GM23338 (cell line): ENCODE measurements at regions not wholly inside any gene's neighbourhood (a gene's known extent, or its start where the extent isn't known, plus 50 kb on each side); places are given as distances from the start of the nearest gene placed in this dataset.

Source experiments
- ATAC-seq: fragments of 200-7000 bp; cut with Tn5 transposase; 3 replicates; pipeline ENCODE4 v1.9.1; 2020
- DNase-seq: peaks from one replicate; pipeline ENCODE4 v3.0.0-alpha.2; 2015; ENCODE audit warnings: low spot score
- H2AFZ ChIP-seq: fragments of 200-600 bp; sonication (generic); 2 replicates; pipeline ENCODE4 v1.8.0; 2016; ENCODE audit warnings: antibody characterized with exemption, mild to moderate bottlenecking, moderate library complexity
- H3F3A ChIP-seq: fragments of 200-600 bp; sonication (generic); replicated peaks from 2 replicates; pipeline ENCODE4 v1.8.0; 2017; ENCODE audit warnings: antibody characterized with exemption, mixed run types, low read depth
- H3K27ac ChIP-seq: fragments of 200-600 bp; sonication (generic); 2 replicates; pipeline ENCODE4 v1.6.1; 2016; ENCODE audit warnings: low read depth
- H3K27me3 ChIP-seq: fragments of 200-600 bp; sonication (generic); 2 replicates; pipeline ENCODE4 v1.8.0; 2016; ENCODE audit warnings: mild to moderate bottlenecking, mixed run types, moderate library complexity; ENCODE audit not compliant: insufficient read depth
- H3K36me3 ChIP-seq: fragments of 200-600 bp; sonication (generic); 2 replicates; pipeline ENCODE4 v1.8.0; 2016; ENCODE audit warnings: mild to moderate bottlenecking; ENCODE audit not compliant: insufficient read depth
- H3K4me1 ChIP-seq: fragments of 200-600 bp; sonication (generic); 2 replicates; pipeline ENCODE4 v1.8.0; 2016; ENCODE audit warnings: mild to moderate bottlenecking, moderate library complexity; ENCODE audit not compliant: insufficient read depth
- H3K4me2 ChIP-seq: fragments of 200-600 bp; sonication (generic); 2 replicates; pipeline ENCODE4 v1.7.1; 2017; ENCODE audit warnings: mixed run types
- H3K4me3 ChIP-seq: fragments of 200-600 bp; sonication (generic); 2 replicates; pipeline ENCODE4 v1.6.1; 2016; ENCODE audit warnings: mixed run types
- H3K79me2 ChIP-seq: fragments of 200-600 bp; sonication (generic); replicated peaks from 2 replicates; pipeline ENCODE4 v1.8.0; 2017; ENCODE audit warnings: mild to moderate bottlenecking; ENCODE audit not compliant: insufficient read depth
- H3K9me2 ChIP-seq: fragments of 200-600 bp; sonication (generic); 2 replicates; pipeline ENCODE4 v1.8.0; 2017; ENCODE audit not compliant: insufficient read depth
- H4K20me1 ChIP-seq: fragments of 200-600 bp; sonication (generic); replicated peaks from 2 replicates; pipeline ENCODE4 v1.8.0; 2017; ENCODE audit warnings: mild to moderate bottlenecking; ENCODE audit not compliant: insufficient read depth
- H3K27ac Mint-ChIP-seq: 2 replicates; pipeline ENCODE4 v1.8.0; 2020; ENCODE audit warnings: inconsistent platforms, mild to moderate bottlenecking, moderate library complexity, mixed read lengths
- H3K27me3 Mint-ChIP-seq: 3 replicates; pipeline ENCODE4 v1.8.0; 2022; ENCODE audit warnings: low read depth, mild to moderate bottlenecking, moderate library complexity, mixed read lengths, inconsistent platforms; ENCODE audit not compliant: insufficient read depth, poor library complexity
- H3K36me3 Mint-ChIP-seq: 3 replicates; pipeline ENCODE4 v1.8.0; 2021; ENCODE audit warnings: low read depth, mild to moderate bottlenecking, inconsistent platforms, moderate library complexity, mixed read lengths
- H3K4me1 Mint-ChIP-seq: 3 replicates; pipeline ENCODE4 v1.8.0; 2020; ENCODE audit warnings: mild to moderate bottlenecking, inconsistent platforms, mixed read lengths
- H3K4me3 Mint-ChIP-seq: 3 replicates; pipeline ENCODE4 v1.8.0; 2021; ENCODE audit warnings: moderate library complexity, mild to moderate bottlenecking, inconsistent platforms, mixed read lengths
- H3K9me3 Mint-ChIP-seq: 3 replicates; pipeline ENCODE4 v1.8.0; 2020; ENCODE audit warnings: moderate library complexity, mild to moderate bottlenecking, inconsistent platforms, mixed read lengths
- CREB1 ChIP-seq: fragments of 250-450 bp; sonication (Bioruptor Pico); IDR thresholded peaks from 2 replicates; pipeline ENCODE4 v1.5.0; 2020; ENCODE audit warnings: low read depth, mild to moderate bottlenecking, moderate library complexity
- CTCF ChIP-seq, 2 experiments: fragments of 200-600 bp in 1 of 2; sonication (generic) in 1 of 2; conservative IDR thresholded peaks; 2 replicates each; pipeline versions ENCODE4 v1.5.1 to v1.6.1; 2016 to 2017; ENCODE audit warnings: antibody characterized with exemption in 2 of 2, low read depth in 2 of 2, mild to moderate bottlenecking in 2 of 2, moderate library complexity in 1 of 2
- ETS1 ChIP-seq: IDR thresholded peaks from 2 replicates; pipeline ENCODE4 v1.6.1; 2016; ENCODE audit warnings: antibody characterized with exemption
- EZH2 ChIP-seq: fragments of 200-600 bp; sonication (generic); IDR thresholded peaks from one replicate; pipeline ENCODE4 v1.8.0; 2017; ENCODE audit warnings: antibody characterized with exemption, mild to moderate bottlenecking, low read depth; ENCODE audit not compliant: unreplicated experiment
- EZH2phosphoT487 ChIP-seq: fragments of 200-600 bp; sonication (generic); IDR thresholded peaks from one replicate; pipeline ENCODE4 v1.8.1; 2018; ENCODE audit warnings: antibody characterized with exemption; ENCODE audit not compliant: unreplicated experiment
- JUNB ChIP-seq: IDR thresholded peaks from one replicate; pipeline ENCODE4 v1.6.1; 2016; ENCODE audit warnings: antibody characterized with exemption; ENCODE audit not compliant: unreplicated experiment
- NANOG ChIP-seq: IDR thresholded peaks from 2 replicates; pipeline ENCODE4 v1.6.1; 2016; ENCODE audit warnings: antibody characterized with exemption, borderline replicate concordance
- POLR2AphosphoS5 ChIP-seq: IDR thresholded peaks from 2 replicates; pipeline ENCODE4 v1.6.1; 2016; ENCODE audit warnings: antibody characterized with exemption, low read depth
- REST ChIP-seq: IDR thresholded peaks from one replicate; pipeline ENCODE4 v1.6.1; 2018; ENCODE audit warnings: antibody characterized with exemption; ENCODE audit not compliant: unreplicated experiment
- STAT1 ChIP-seq: IDR thresholded peaks from one replicate; pipeline ENCODE4 v1.6.1; 2016; ENCODE audit warnings: antibody characterized with exemption; ENCODE audit not compliant: unreplicated experiment
- ZNF331 ChIP-seq: fragments of 250-450 bp; sonication (Bioruptor Pico); IDR thresholded peaks from 2 replicates; pipeline ENCODE4 v1.5.0; 2020; ENCODE audit warnings: low read depth, mild to moderate bottlenecking, moderate library complexity

- no peak overlapping the region for H2AFZ ChIP-seq
- H3K4me3 ChIP-seq, result no peak overlapping the region
- Mint-ChIP-seq H3K9me3 (peaks cover 20% of the 10 kb centered on the region), H3K4me1 (no peaks in the 10 kb centered on the region; the same call in 2 of the 3 replicates), H3K27ac (no peak overlapping the region), H3K27me3 (peaks cover 4% of the 10 kb centered on the region), H3K36me3 (peaks cover 7% of the 10 kb centered on the region; the same call in 2 of the 3 replicates), H3K4me3 (no peak overlapping the region)
- no peak for TF ChIP-seq ETS1
- H3K27ac ChIP-seq, result no peak overlapping the region
- no peaks in the 10 kb centered on the region for H3K4me1 ChIP-seq
- H3K79me2 ChIP-seq, result no peaks in the 10 kb centered on the region
- ATAC-seq (no peak), DNase-seq (no peak)
- H4K20me1 ChIP-seq, result no peaks in the 10 kb centered on the region
- no peaks in the 10 kb centered on the region for H3F3A ChIP-seq
- peaks cover 4% of the 10 kb centered on the region; the same call in 1 of the 2 replicates for H3K36me3 ChIP-seq
- H3K27me3 ChIP-seq, result no peaks in the 10 kb centered on the region
- H3K9me2 ChIP-seq, result peaks cover 7% of the 10 kb centered on the region; the same call in 1 of the 2 replicates
- H3K4me2 ChIP-seq, result no peak overlapping the region
Observed at GRCh38 chr18:44258086-44258485, 422.6 kb upstream of the SETBP1 start.

- no peak overlapping the region for H3K27ac Mint-ChIP-seq
- peaks cover 4% of the 10 kb centered on the region for H3K27me3 Mint-ChIP-seq
Observed at GRCh38 chr18:44258576-44258975, 422.1 kb upstream of the SETBP1 start.

More at GRCh38 chr18:44258576-44258975, 422.1 kb upstream of the SETBP1 start:
- DNase-seq, result no peak
- Histone ChIP-seq H3K9me2 (peaks cover 7% of the 10 kb centered on the region; the same call in 1 of the 2 replicates), H3K79me2 (no peaks in the 10 kb centered on the region), H2AFZ (no peak overlapping the region), H3K4me2 (no peak overlapping the region), H3K27me3 (no peaks in the 10 kb centered on the region), H3K4me1 (no peaks in the 10 kb centered on the region), H3K27ac (no peak overlapping the region), H3F3A (no peaks in the 10 kb centered on the region), H4K20me1 (no peaks in the 10 kb centered on the region), H3K36me3 (peaks cover 4% of the 10 kb centered on the region; the same call in 1 of the 2 replicates), H3K4me3 (no peak overlapping the region)
- TF ChIP-seq CREB1 (CRISPR knock-in tag) (no peak), JUNB (no peak), EZH2phosphoT487 (no peak), EZH2 (no peak), STAT1 (no peak), POLR2AphosphoS5 (no peak), NANOG (no peak), CTCF (conservative IDR thresholded peaks at IDR 0.05; ENCODE audit: low read depth in 2 of 2) (no peak), ETS1 (no peak), REST (no peak), ZNF331 (no peak)
- Mint-ChIP-seq H3K36me3 (peaks cover 7% of the 10 kb centered on the region; the same call in 2 of the 3 replicates), H3K9me3 (peaks cover 20% of the 10 kb centered on the region), H3K4me3 (no peak overlapping the region), H3K4me1 (no peaks in the 10 kb centered on the region; the same call in 2 of the 3 replicates)
- ATAC-seq, result no peak
